Mesenchymal stem cell (in vitro differentiated cells and primary cell): ENCODE measurements at regions not wholly inside any gene's neighbourhood (a gene's known extent, or its start where the extent isn't known, plus 50 kb on each side); places are given as distances from the start of the nearest gene placed in this dataset.

Experiments used
- DNase-seq: peaks from one replicate; pipeline ENCODE4 v3.0.0-alpha.2; 2013
- H2AFZ ChIP-seq: one replicate; pipeline ENCODE4 v1.6.1; 2013; ENCODE audit warnings: low read depth, mild to moderate bottlenecking, control low read depth, inconsistent platforms, low read length, moderate library complexity
- H2AK5ac ChIP-seq: 2 replicates; pipeline ENCODE4 v1.6.1; 2013; ENCODE audit warnings: low read length, moderate library complexity, mild to moderate bottlenecking, inconsistent platforms; ENCODE audit not compliant: severe bottlenecking
- H2BK120ac ChIP-seq: one replicate; pipeline ENCODE4 v1.6.1; 2013; ENCODE audit warnings: low read depth, mild to moderate bottlenecking, inconsistent platforms, low read length, moderate library complexity
- H2BK12ac ChIP-seq, 2 experiments: one replicate each; pipeline ENCODE4 v1.6.1; 2013; ENCODE audit warnings: inconsistent platforms in 2 of 2, low read length in 2 of 2, mild to moderate bottlenecking in 2 of 2, moderate library complexity in 2 of 2, control low read depth in 1 of 2
- H2BK15ac ChIP-seq: one replicate; pipeline ENCODE4 v1.6.1; 2013; ENCODE audit warnings: mild to moderate bottlenecking, low read depth, inconsistent platforms; ENCODE audit not compliant: poor library complexity, severe bottlenecking
- H2BK5ac ChIP-seq: 2 replicates; pipeline ENCODE4 v1.6.1; 2013; ENCODE audit warnings: low read depth, mild to moderate bottlenecking, low read length, control low read depth, inconsistent platforms; ENCODE audit not compliant: poor library complexity, severe bottlenecking
- H3K14ac ChIP-seq, 2 experiments: one replicate each; pipeline ENCODE4 v1.6.1; 2013; ENCODE audit warnings: inconsistent platforms in 2 of 2, low read length in 2 of 2, control low read depth in 1 of 2, mild to moderate bottlenecking in 1 of 2, moderate library complexity in 1 of 2
- H3K18ac ChIP-seq, 2 experiments: one replicate each; pipeline ENCODE4 v1.6.1; 2013; ENCODE audit warnings: inconsistent platforms in 2 of 2, low read length in 2 of 2, control low read depth in 1 of 2, low read depth in 1 of 2, mild to moderate bottlenecking in 1 of 2
- H3K23ac ChIP-seq, 2 experiments: one replicate each; pipeline ENCODE4 v1.6.1; 2013; ENCODE audit warnings: inconsistent platforms in 2 of 2, low read length in 2 of 2, mild to moderate bottlenecking in 2 of 2, moderate library complexity in 2 of 2, control low read depth in 1 of 2
- H3K27ac ChIP-seq: 2 replicates; pipeline ENCODE4 v1.5.1; 2013; ENCODE audit warnings: mild to moderate bottlenecking, moderate library complexity, low read length, control low read depth, inconsistent platforms; ENCODE audit not compliant: poor library complexity, severe bottlenecking
- H3K27me3 ChIP-seq, 2 experiments: 2 replicates each; pipeline versions ENCODE4 v1.6.1 to v1.7.0; 2013; ENCODE audit warnings: low read length in 2 of 2, mild to moderate bottlenecking in 2 of 2, moderate library complexity in 2 of 2, control low read depth in 1 of 2, inconsistent platforms in 1 of 2; ENCODE audit not compliant: control insufficient read depth in 1 of 2, insufficient read depth in 1 of 2
- H3K36me3 ChIP-seq, 2 experiments: 2 replicates each; pipeline versions ENCODE4 v1.6.1 to v1.7.0; 2013; ENCODE audit warnings: low read length in 2 of 2, control low read depth in 1 of 2, inconsistent platforms in 1 of 2, low read depth in 1 of 2, mild to moderate bottlenecking in 1 of 2; ENCODE audit not compliant: insufficient read depth in 2 of 2, control insufficient read depth in 1 of 2
- H3K4ac ChIP-seq, 2 experiments: one replicate each; pipeline ENCODE4 v1.6.1; 2013; ENCODE audit warnings: inconsistent platforms in 2 of 2, low read length in 2 of 2, mild to moderate bottlenecking in 2 of 2, moderate library complexity in 2 of 2, control low read depth in 1 of 2, low read depth in 1 of 2
- H3K4me1 ChIP-seq: 2 replicates; pipeline ENCODE4 v1.6.1; 2013; ENCODE audit warnings: low read depth, low read length, control low read depth; ENCODE audit not compliant: control insufficient read depth, insufficient read depth
- H3K4me2 ChIP-seq: 2 replicates; pipeline ENCODE4 v1.6.1; 2013; ENCODE audit warnings: low read length, mild to moderate bottlenecking, inconsistent platforms; ENCODE audit not compliant: poor library complexity, severe bottlenecking
- H3K4me3 ChIP-seq, 2 experiments: 2 replicates each; pipeline versions ENCODE4 v1.5.1 to v1.7.0; 2013; ENCODE audit warnings: low read length in 2 of 2, mild to moderate bottlenecking in 2 of 2, control low read depth in 1 of 2, low read depth in 1 of 2; ENCODE audit not compliant: insufficient read depth in 1 of 2
- H3K79me1 ChIP-seq: replicated peaks from 2 replicates; pipeline ENCODE4 v1.6.1; 2013; ENCODE audit warnings: mild to moderate bottlenecking, control low read depth, low read length, inconsistent platforms; ENCODE audit not compliant: poor library complexity, severe bottlenecking
- H3K9ac ChIP-seq: 2 replicates; pipeline ENCODE4 v1.7.0; 2013; ENCODE audit warnings: mild to moderate bottlenecking, low read length, moderate library complexity
- H3K9me3 ChIP-seq: 2 replicates; pipeline ENCODE4 v1.7.0; 2013; ENCODE audit warnings: mild to moderate bottlenecking, low read length; ENCODE audit not compliant: control insufficient read depth
- H4K8ac ChIP-seq: one replicate; pipeline ENCODE4 v1.6.1; 2013; ENCODE audit warnings: inconsistent platforms, mild to moderate bottlenecking, low read length, moderate library complexity
- H4K91ac ChIP-seq: one replicate; pipeline ENCODE4 v1.6.1; 2013; ENCODE audit warnings: mild to moderate bottlenecking, low read length, inconsistent platforms
- WGBS: methylation state at CpG from one replicate; pipeline ENCODE4 v1.1.7; 2013; ENCODE audit warnings: mixed read lengths; 5-methylcytosine and 5-hydroxymethylcytosine counted together

DNA sequence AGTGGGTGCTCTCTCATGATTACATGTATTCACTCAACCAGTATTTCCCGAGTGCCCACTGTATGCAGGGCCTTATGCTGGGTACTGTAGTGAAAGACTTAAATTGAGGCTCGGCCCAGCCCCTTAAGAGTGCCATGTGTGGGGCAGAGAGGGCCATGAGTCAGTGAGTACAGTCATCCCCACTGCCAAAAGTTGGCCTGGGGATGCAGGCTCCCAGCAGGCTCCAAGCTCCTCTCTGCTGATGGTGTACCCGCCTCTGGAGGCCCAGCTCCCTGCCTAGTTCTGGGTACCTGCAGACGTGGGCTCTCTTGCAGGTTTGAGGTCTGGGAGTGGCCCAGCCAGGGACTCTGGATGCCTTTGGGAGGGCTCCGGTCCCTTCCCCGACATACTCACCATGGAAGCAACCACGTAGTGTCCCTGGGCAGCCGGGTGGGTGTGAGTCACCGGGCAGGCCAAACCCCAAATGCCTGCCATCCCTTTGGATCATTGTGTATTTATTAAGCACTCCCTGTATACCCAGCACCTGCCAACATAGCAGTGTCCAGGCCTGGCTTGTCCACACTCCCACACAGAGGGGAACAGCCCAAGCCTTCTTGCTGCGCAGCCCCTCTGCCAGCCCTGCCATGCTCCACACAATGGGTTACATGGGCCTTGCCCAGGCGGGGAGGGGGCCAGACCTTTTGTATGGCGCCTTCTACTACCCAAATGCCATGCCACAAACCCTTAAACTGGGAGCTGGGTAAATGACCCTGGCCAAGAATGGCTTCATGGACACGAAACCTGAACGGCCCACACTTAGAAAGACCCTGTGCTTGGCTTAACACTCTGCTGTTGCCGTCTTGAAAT, 153.6 kb downstream of the VEGFA start:
- Histone ChIP-seq H3K14ac (peak overlapping the region in 1 of 2 experiments; percentile 5), H2AK5ac (peak overlapping the region; percentile 6), H2AFZ (no peak overlapping the region), H3K23ac (no peak overlapping the region), H3K4me1 (peaks cover 26% of the 10 kb centered on the region), H3K4me2 (no peak overlapping the region), H2BK5ac (no peak overlapping the region), H2BK120ac (no peak overlapping the region), H3K9me3 (no peaks in the 10 kb centered on the region), H3K27ac (no peak overlapping the region), H3K36me3 (no peaks in the 10 kb centered on the region), H4K8ac (no peak overlapping the region), H3K9ac (no peak overlapping the region), H3K4ac (no peak overlapping the region), H4K91ac (no peak overlapping the region), H2BK12ac (no peak overlapping the region), H2BK15ac (peak overlapping the region; percentile 71), H3K18ac (no peak overlapping the region), H3K79me1 (no peaks in the 10 kb centered on the region), H3K4me3 (no peak overlapping the region), H3K27me3 (no peaks in the 10 kb centered on the region)
- WGBS: 89% methylated on average over 15 of the region's 15 CpGs
- no peak for DNase-seq

DNA sequence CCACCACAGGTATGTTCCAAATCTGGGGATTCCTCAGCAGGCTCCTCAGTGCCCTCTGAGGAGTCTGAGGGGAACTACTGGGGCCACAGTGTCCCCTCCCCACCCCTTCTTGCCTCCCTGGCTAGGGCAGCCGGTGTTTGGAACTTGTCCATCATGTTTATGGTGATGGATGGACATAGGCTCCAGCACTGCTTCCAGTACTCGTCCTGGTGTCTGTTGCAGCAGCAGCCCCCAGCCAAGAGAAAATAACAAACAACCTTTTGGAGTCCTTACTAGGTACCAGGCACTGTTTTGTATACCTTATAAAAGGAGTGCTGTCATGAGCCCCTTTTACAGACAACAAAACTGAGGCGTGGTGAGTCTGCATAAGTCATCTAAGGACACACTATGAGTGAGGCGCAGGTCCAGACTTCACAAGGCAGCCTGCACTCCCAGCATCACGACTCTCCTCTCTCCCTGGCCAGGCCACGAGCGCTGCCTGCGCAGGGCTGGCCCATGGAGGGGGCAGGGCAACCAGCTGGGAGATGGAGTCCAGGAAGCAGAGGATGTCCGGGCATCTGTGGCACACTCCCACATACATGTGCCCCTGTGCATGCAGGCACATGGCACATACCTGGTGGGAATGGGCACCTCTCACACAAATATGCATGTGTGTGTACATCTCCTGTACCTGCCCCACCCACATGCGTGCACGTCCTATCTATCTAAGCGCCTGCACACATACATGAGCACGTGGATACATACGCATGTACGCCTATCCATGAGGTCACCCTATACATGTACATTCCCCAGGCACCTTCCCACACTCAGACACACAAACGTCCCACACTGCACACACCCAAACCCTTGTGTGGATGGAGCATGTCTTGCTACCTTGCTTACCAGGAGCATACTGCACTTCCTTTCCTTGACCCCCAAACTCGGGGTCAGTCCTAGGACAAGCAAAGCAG, 152.7 kb downstream of the VEGFA start:
- Histone ChIP-seq H2BK12ac (no peak overlapping the region), H4K91ac (no peak overlapping the region), H3K27ac (no peak overlapping the region), H3K79me1 (no peaks in the 10 kb centered on the region), H4K8ac (no peak overlapping the region), H3K27me3 (no peaks in the 10 kb centered on the region), H3K9me3 (no peaks in the 10 kb centered on the region), H2BK15ac (peak overlapping the region; percentile 86), H3K36me3 (no peaks in the 10 kb centered on the region), H3K9ac (no peak overlapping the region), H3K18ac (no peak overlapping the region), H2AK5ac (no peak overlapping the region), H2BK120ac (no peak overlapping the region), H3K4ac (no peak overlapping the region), H2BK5ac (no peak overlapping the region), H3K23ac (no peak overlapping the region), H3K4me3 (no peak overlapping the region), H3K14ac (peak overlapping the region in 1 of 2 experiments; percentile 5), H3K4me1 (peaks cover 25% of the 10 kb centered on the region), H3K4me2 (no peak overlapping the region), H2AFZ (no peak overlapping the region)
- WGBS: 90% methylated on average over 16 of the region's 17 CpGs
- DNase-seq: no peak

DNA sequence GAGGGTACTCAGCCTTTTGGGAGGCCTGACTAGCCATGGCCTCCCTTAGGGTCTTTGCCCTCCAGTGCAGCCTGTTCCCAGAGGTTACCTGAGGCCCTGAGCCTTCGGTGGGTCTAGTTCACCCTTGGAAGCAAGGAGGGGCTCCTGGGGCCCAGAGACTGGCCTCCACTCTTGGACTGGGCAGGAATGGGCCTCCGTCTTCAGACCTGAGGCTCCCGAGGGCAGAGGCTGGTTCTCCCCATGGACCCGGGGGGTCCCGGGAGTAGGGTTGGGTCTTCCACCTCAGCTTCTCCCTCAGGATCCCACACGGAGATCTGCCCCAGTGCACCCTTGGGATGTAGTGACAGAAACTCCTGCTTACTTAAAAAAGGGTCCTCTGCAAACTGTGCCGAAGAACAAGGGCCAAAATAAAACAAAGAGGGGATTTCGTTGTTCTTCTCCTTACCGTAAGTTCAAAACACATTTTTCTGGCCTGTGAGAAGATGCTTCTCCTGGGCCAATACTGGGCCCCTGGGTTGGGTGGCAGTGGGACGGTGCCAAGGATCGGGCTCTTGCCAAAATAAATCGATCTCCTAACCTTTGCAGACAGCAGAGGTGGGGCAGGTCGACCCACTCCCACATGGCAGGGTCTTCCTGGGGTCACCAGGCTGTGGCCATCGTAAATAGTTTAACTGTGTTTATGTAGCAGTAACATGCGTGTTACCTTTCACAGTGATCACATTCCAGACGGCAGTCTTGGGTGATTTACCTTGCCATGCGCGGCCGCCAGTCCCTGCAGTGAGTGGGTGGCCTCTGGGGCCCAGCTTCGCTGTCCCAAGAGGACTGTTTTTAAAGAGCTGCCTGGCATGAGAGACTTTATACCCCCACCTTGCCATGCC, 151.8 kb downstream of the VEGFA start:
- no peak overlapping the region for H3K27ac ChIP-seq
- no peaks in the 10 kb centered on the region for H3K9me3 ChIP-seq
- no peak overlapping the region for H3K23ac ChIP-seq
- 89% methylated on average over 20 of the region's 20 CpGs for WGBS
- no peak overlapping the region for H2AFZ ChIP-seq
- no peak overlapping the region for H3K18ac ChIP-seq
- H3K27me3 ChIP-seq: no peaks in the 10 kb centered on the region
- peaks cover 17% of the 10 kb centered on the region for H3K4me1 ChIP-seq
- no peak overlapping the region for H3K14ac ChIP-seq
- H2AK5ac ChIP-seq: no peak overlapping the region
- no peak overlapping the region for H2BK5ac ChIP-seq
- H3K36me3 ChIP-seq: no peaks in the 10 kb centered on the region
- H3K4ac ChIP-seq: peak overlapping the region in 1 of 2 experiments; percentile 50
- no peak overlapping the region for H4K8ac ChIP-seq
- H2BK120ac ChIP-seq: peak overlapping the region; percentile 15
- peak overlapping the region; percentile 29 for H4K91ac ChIP-seq
- H2BK15ac ChIP-seq: peak overlapping the region; percentile 86
- no peak overlapping the region for H3K4me2 ChIP-seq
- H3K79me1 ChIP-seq: no peaks in the 10 kb centered on the region
- H2BK12ac ChIP-seq: no peak overlapping the region
- no peak for DNase-seq
- no peak overlapping the region for H3K4me3 ChIP-seq
- no peak overlapping the region for H3K9ac ChIP-seq
